ENCODE measurements at regions not wholly inside any gene's neighbourhood (a gene's known extent, or its start where the extent isn't known, plus 50 kb on each side); places are given as distances from the start of the nearest gene placed in this dataset.

DNA sequence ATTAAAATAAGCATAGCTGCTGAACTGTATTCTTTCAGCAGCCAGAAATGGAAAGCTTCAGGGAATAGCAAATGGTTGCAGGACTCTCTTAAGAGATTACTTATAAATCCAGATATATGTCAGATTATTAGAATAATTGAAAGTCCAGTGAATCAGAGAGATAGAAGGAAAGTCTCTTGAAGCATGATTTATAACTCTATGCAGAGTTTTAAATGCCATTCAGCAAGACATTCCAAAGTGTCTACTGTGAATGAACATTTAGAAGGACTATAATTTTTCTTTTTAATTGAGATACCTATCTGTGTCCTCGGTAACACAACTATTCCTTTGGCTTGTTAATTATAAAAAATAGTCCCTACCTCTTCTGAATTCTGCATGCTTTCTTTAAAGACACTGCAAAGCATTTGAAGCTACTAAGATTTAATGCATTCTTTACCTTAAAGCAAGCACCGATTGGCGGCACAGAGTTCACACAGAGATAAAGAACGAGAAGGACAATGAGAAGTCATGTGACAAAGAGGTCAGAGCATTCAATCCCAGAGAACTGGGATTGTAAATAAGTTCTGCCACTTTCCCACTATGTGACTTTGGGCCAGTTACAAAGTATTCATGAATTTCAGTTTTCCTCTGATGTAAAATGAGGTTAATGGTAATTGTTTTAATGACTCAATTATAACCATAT is 371.0 kb upstream of the ATP2B1 start:
- DNase-seq (ENCODE audit: low read depth) = no peak
- no peak overlapping the region for H3K4me3 ChIP-seq (replicated peaks; ENCODE audit: low read depth, low read length)
- TF ChIP-seq CTCF (IDR thresholded peaks at IDR 0.05; ENCODE audit: low read length, missing control alignments) = no peak

- TF ChIP-seq CTCF (IDR thresholded peaks at IDR 0.05; ENCODE audit: low read length, missing control alignments) = no peak
- no peak overlapping the region for H3K4me3 ChIP-seq (replicated peaks; ENCODE audit: low read depth, low read length)
- DNase-seq (ENCODE audit: low read depth) = no peak
Observed at GRCh38 chr12:90078344-90078743, 369.7 kb upstream of the ATP2B1 start.

- H3K4me3 ChIP-seq (replicated peaks; ENCODE audit: low read depth, low read length) = no peak overlapping the region
- TF ChIP-seq CTCF (IDR thresholded peaks at IDR 0.05; ENCODE audit: low read length, missing control alignments) = no peak
- DNase-seq (ENCODE audit: low read depth) = no peak
Observed at GRCh38 chr12:90077756-90078155, 369.1 kb upstream of the ATP2B1 start.

DNA sequence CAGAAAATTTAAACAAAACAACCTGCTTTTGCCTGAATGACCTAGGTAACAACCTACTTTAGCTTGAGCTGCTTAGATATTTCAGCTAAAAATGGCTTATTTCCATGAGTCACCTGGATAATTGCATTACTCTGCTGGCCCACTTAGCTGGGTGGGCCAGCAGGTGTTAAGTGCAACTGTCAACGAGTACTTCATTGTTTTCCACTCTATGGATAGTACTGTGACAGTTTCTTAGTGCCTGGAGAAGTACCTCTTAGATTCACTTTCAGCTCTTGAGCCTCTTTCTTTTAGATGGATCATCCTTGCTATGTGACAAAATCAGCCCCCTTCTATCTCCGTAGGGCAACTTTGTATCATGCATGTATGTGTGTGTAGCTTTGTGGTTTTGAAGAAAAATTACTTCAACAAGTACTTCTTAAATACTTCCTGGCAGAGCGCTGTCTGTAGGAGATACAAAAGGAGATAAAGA is 368.2 kb upstream of the ATP2B1 start:
- no peak for DNase-seq (ENCODE audit: low read depth)
- no peak for TF ChIP-seq CTCF (IDR thresholded peaks at IDR 0.05; ENCODE audit: low read length, missing control alignments)
- H3K4me3 ChIP-seq (replicated peaks; ENCODE audit: low read depth, low read length) = no peak overlapping the region

GRCh38 chr12:90075685-90076084 is 367.0 kb upstream of the ATP2B1 start:
- TF ChIP-seq CTCF (IDR thresholded peaks at IDR 0.05; ENCODE audit: low read length, missing control alignments) = no peak
- no peak for DNase-seq (ENCODE audit: low read depth)
- H3K4me3 ChIP-seq (replicated peaks; ENCODE audit: low read depth, low read length) = no peak overlapping the region

DNA sequence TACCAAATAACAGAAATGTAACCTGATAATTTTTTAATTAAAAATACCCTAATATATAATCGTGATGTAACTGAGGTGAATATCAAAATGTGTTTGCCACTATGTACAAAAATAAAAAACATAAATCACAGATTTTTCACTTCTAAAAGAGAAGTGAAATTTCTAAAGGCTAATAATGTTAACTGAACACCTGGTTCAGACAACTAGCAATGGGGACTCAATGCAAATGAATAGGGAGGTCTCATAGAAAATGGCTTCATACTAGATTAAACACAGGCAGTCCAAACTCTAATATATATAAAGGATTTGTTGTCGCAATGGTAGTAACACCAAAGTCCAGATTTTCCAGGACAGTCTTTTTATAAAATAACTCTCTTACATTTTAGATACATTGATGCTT is 365.4 kb upstream of the ATP2B1 start:
- H3K4me3 ChIP-seq (replicated peaks; ENCODE audit: low read depth, low read length) = no peak overlapping the region
- DNase-seq (ENCODE audit: low read depth) = no peak
- no peak for TF ChIP-seq CTCF (IDR thresholded peaks at IDR 0.05; ENCODE audit: low read length, missing control alignments)

DNA sequence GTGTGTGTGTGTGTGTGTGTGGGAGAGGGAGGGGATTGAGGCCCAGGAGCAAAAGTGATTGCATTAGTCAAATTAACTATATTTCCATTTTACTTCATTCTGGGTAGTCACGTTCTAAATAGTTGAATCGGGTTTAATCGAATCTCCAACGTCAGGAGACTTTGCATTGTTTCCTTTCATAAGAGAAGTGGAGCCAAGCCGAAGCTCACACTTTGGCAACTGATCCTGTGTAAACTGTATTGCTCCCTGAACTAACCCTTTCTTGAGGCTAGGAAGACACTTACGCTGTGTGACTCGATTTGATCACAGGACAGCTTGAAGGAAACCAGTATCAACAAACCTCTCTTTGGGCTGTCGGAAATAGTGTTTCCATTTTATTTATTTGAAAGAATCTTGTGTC is 363.4 kb upstream of the ATP2B1 start:
- no peak for TF ChIP-seq CTCF (IDR thresholded peaks at IDR 0.05; ENCODE audit: low read length, missing control alignments)
- DNase-seq (ENCODE audit: low read depth) = no peak
- H3K4me3 ChIP-seq (replicated peaks; ENCODE audit: low read depth, low read length) = no peak overlapping the region
